ENCODE measurements at regions not wholly inside any gene's neighbourhood (a gene's known extent, or its start where the extent isn't known, plus 50 kb on each side); places are given as distances from the start of the nearest gene placed in this dataset.
"Not testable (repeated sequence)": the region's sequence is repeated elsewhere in the genome, so short reads cannot be mapped to it uniquely, and the experiment has no call there.

GRCh38 chr1:220432408-220432807, 95.5 kb upstream of the MARK1 start:
- ChIA-PET CTCF (interaction anchor here (1.2 kb wide), 1 partner anchor 48 kb away, joined by 4 read pairs; no protein-coding TSS in a partner anchor), POLR2A (no interaction called here)
- Mint-ChIP-seq H3K36me3 (ENCODE audit: low read depth) (no peaks in the 10 kb centered on the region), H3K27me3 (peaks cover 4% of the 10 kb centered on the region), H3K27ac (no peak overlapping the region), H3K9me3 (no peaks in the 10 kb centered on the region), H3K4me3 (no peak overlapping the region), H3K4me1 (no peaks in the 10 kb centered on the region)
- no peak for DNase-seq

- ChIA-PET CTCF (interaction anchor here (1.2 kb wide), 1 partner anchor 48 kb away, joined by 4 read pairs; no protein-coding TSS in a partner anchor), POLR2A (no interaction called here)
- no peaks in the 10 kb centered on the region for H3K9me3 Mint-ChIP-seq
- H3K4me3 Mint-ChIP-seq = no peak overlapping the region
- H3K36me3 Mint-ChIP-seq (ENCODE audit: low read depth) = no peaks in the 10 kb centered on the region
- no peak for DNase-seq
- no peak overlapping the region for H3K27ac Mint-ChIP-seq
- H3K4me1 Mint-ChIP-seq = no peaks in the 10 kb centered on the region
- H3K27me3 Mint-ChIP-seq = peaks cover 4% of the 10 kb centered on the region
These were observed 96.2 kb upstream of the MARK1 start for GRCh38 chr1:220431554-220432239.

GRCh38 chr1:220430586-220430985, 97.3 kb upstream of the MARK1 start:
- H3K27me3 Mint-ChIP-seq = peaks cover 4% of the 10 kb centered on the region
- CTCF ChIA-PET = no interaction called here
- no peak for DNase-seq
- H3K9me3 Mint-ChIP-seq = no peaks in the 10 kb centered on the region
- H3K27ac Mint-ChIP-seq = no peak overlapping the region
- POLR2A ChIA-PET = no interaction called here
- no peak overlapping the region for H3K4me3 Mint-ChIP-seq
- H3K36me3 Mint-ChIP-seq (ENCODE audit: low read depth) = no peaks in the 10 kb centered on the region
- peaks cover 5% of the 10 kb centered on the region for H3K4me1 Mint-ChIP-seq

DNA sequence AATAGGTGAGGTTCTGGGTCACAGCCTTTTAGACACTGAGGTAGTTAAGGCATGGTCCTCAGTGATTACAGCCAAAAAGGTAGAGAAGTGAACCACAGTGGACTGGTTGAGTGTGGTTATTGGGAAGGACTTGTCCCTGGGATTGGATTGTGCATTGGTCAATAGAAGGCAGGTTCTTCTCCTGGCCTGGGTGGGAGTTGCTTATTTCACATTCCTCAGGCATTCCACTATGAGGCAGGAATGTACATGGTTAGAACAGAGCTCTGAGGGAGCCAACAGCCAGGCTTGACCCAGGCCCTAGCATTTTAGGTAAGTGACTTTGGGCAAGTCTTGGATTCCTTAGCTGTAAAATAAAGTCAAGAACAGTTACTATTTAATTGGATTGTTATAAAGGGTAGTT, 97.9 kb upstream of the MARK1 start:
- ChIA-PET CTCF (no interaction called here), POLR2A (no interaction called here)
- no peak for DNase-seq
- peaks cover 5% of the 10 kb centered on the region for H3K4me1 Mint-ChIP-seq
- H3K9me3 Mint-ChIP-seq = no peaks in the 10 kb centered on the region
- no peak overlapping the region for H3K27ac Mint-ChIP-seq
- H3K27me3 Mint-ChIP-seq = peaks cover 4% of the 10 kb centered on the region
- no peaks in the 10 kb centered on the region for H3K36me3 Mint-ChIP-seq (ENCODE audit: low read depth)
- no peak overlapping the region for H3K4me3 Mint-ChIP-seq

- POLR2A ChIA-PET = no interaction called here
- no peak overlapping the region for H3K4me3 Mint-ChIP-seq
- CTCF ChIA-PET = no interaction called here
- no peaks in the 10 kb centered on the region for H3K36me3 Mint-ChIP-seq (ENCODE audit: low read depth)
- H3K27me3 Mint-ChIP-seq = peaks cover 7% of the 10 kb centered on the region
- no peak overlapping the region for H3K27ac Mint-ChIP-seq
- peaks cover 5% of the 10 kb centered on the region for H3K4me1 Mint-ChIP-seq
- no peak for DNase-seq
- H3K9me3 Mint-ChIP-seq = no peaks in the 10 kb centered on the region
These were observed 100.9 kb upstream of the MARK1 start for GRCh38 chr1:220426989-220427388.

GRCh38 chr1:220425852-220426251, 102.1 kb upstream of the MARK1 start:
- CTCF ChIA-PET = no interaction called here
- POLR2A ChIA-PET = no interaction called here
- Mint-ChIP-seq H3K9me3 (no peaks in the 10 kb centered on the region), H3K36me3 (ENCODE audit: low read depth) (no peaks in the 10 kb centered on the region), H3K4me1 (peaks cover 5% of the 10 kb centered on the region), H3K4me3 (no peak overlapping the region), H3K27ac (no peak overlapping the region), H3K27me3 (peaks cover 9% of the 10 kb centered on the region)
- DNase-seq = no peak

GRCh38 chr1:220421508-220421907, 106.4 kb upstream of the MARK1 start:
- no peak overlapping the region for H3K4me3 Mint-ChIP-seq
- H3K27ac Mint-ChIP-seq = no peak overlapping the region
- POLR2A ChIA-PET = no interaction called here
- no peak for DNase-seq
- peaks cover 7% of the 10 kb centered on the region for H3K27me3 Mint-ChIP-seq
- H3K36me3 Mint-ChIP-seq (ENCODE audit: low read depth) = no peaks in the 10 kb centered on the region
- H3K4me1 Mint-ChIP-seq = peaks cover 5% of the 10 kb centered on the region
- H3K9me3 Mint-ChIP-seq = no peaks in the 10 kb centered on the region
- CTCF ChIA-PET = no interaction called here

DNA sequence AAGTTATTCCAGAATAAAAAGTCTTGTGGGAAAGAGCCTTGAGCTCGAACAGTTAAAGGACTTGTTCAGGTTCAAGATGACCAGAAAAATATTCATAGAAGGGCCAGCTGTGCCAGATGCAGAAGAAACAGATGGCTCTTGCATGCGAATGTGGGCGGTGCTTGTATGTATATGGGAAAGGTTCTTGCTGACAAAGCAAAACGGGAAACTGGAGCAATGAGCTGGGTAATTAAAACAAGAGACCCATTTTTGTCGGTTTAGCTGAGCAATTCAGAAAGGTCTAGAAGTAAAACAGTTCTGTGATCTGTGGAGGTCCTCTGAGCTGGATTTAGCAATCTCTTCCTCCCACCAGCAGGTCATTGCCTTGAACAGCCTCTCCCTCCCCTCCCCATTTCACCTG, 107.2 kb upstream of the MARK1 start:
- DNase-seq = no peak
- ChIA-PET CTCF (no interaction called here), POLR2A (no interaction called here)
- no peaks in the 10 kb centered on the region for H3K4me1 Mint-ChIP-seq
- no peak overlapping the region for H3K4me3 Mint-ChIP-seq
- no peaks in the 10 kb centered on the region for H3K36me3 Mint-ChIP-seq (ENCODE audit: low read depth)
- H3K27ac Mint-ChIP-seq = no peak overlapping the region
- H3K27me3 Mint-ChIP-seq = peaks cover 7% of the 10 kb centered on the region
- H3K9me3 Mint-ChIP-seq = no peaks in the 10 kb centered on the region

DNA sequence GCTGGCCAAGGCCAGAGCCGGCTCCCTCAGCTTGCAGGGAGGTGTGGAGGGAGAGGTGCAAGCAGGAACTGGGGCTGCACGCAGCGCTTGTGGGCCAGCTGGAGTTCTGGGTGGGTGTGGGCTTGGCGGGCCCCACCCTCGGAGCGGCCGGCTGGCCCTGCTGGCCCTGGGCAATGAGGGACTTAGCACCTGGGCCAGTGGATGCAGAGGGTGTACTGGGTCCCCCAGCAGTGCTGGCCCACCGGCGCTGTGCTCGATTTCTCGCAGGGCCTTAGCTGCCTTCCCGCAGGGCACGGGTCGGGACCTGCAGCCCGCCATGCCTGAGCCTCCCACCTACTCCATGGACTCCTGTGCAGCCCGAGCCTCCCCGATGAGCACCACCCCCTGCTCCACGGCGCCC, 115.6 kb upstream of the MARK1 start:
- H3K27ac Mint-ChIP-seq; H3K36me3 Mint-ChIP-seq (ENCODE audit: low read depth); POLR2A ChIA-PET; H3K4me3 Mint-ChIP-seq; CTCF ChIA-PET; DNase-seq; H3K9me3 Mint-ChIP-seq; H3K27me3 Mint-ChIP-seq; H3K4me1 Mint-ChIP-seq: not testable (repeated sequence)

DNA sequence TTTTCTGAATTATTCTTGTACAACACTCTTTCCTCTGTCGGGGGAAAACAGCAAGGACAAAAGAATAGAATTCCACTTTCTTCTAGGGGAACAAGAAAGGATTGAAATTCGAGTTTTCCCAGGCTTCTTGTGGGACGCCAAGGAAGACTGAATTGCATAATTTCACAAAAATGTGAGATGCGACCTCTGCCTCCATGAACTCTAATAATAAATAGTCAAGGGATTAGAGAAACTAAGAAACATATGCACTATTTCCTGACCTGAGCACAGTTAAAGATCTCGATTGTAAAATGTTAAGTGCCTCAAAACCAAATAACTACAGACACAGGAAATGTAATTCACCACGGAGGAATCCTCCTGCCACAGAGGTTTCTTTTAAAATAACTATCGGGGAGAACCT, 117.3 kb upstream of the MARK1 start:
- H3K9me3 Mint-ChIP-seq = no peaks in the 10 kb centered on the region
- POLR2A ChIA-PET = no interaction called here

DNA sequence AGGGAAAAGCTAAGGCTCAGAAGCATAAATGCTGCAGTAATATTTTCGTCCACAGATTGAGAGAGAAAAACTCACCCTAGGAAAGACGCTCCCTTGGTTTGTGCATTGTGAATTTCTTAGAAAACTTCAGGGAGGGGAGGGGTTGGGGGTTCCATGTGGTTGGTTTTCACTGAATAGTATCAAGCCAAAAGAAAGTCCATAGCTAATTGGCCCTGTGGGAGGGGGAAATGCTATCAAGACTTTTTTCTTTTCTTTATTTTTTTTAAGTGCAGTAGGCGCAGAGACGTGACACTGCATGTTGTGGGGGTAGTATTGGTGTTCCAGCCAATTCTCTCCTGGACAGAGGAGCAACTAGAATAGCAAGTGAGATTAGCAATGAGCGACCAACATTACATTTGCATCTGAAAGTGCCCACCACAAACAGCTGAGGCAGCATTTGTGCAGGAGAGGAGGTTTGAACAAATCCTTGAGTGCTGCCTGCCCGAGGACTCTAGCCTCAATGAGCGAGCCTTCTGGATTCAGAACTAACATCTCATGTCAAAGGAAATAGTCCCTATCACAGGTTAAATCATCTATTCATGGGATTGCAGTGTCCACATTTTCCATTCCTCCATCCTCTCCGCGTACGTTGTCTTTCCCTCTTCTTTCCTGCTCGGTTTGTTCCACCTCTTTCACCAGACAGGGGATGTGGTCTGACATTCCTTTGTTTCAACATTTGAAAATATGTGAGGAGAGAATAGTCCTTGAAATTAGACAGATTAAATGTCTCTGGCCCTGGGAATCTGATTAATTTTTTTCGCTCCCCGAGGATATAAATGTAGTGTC, 118.0 kb upstream of the MARK1 start:
- no peak overlapping the region for H3K27ac Mint-ChIP-seq
- H3K4me3 Mint-ChIP-seq = no peak overlapping the region
- no peaks in the 10 kb centered on the region for H3K9me3 Mint-ChIP-seq
- no peak for DNase-seq
- POLR2A ChIA-PET = no interaction called here
- peaks cover 11% of the 10 kb centered on the region for H3K27me3 Mint-ChIP-seq
- no peaks in the 10 kb centered on the region for H3K36me3 Mint-ChIP-seq (ENCODE audit: low read depth)
- no peaks in the 10 kb centered on the region for H3K4me1 Mint-ChIP-seq
- CTCF ChIA-PET = no interaction called here

More for the DNA sequence above, 117.3 kb upstream of the MARK1 start:
- Mint-ChIP-seq H3K4me3 (no peak overlapping the region), H3K4me1 (no peaks in the 10 kb centered on the region), H3K36me3 (ENCODE audit: low read depth) (no peaks in the 10 kb centered on the region), H3K27ac (no peak overlapping the region), H3K27me3 (peaks cover 11% of the 10 kb centered on the region)
- CTCF ChIA-PET = no interaction called here
- DNase-seq = no peak

DNA sequence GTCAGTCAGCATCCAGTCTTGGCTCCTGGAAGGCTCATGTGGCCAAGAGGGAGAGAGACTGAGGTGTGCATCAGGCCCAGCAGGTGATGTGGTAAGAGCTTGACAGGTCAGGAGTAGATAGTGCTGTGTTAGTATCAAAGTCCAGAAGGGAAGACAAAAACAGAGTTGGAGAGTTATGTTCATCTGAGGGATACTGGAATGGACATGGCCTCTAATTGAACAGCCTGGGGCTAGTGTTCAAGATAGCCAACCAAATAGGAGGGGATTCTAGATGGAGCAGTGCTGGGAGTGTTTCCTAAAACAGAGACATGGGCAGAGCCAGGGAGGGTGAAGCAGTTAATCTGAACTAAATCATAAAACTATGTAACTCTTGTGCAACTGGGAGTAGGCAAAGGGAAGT, 120.7 kb upstream of the MARK1 start:
- ChIA-PET CTCF (no interaction called here), POLR2A (no interaction called here)
- H3K4me1 Mint-ChIP-seq = no peaks in the 10 kb centered on the region
- H3K4me3 Mint-ChIP-seq = no peak overlapping the region
- H3K27ac Mint-ChIP-seq = no peak overlapping the region
- H3K27me3 Mint-ChIP-seq = peaks cover 17% of the 10 kb centered on the region
- no peak for DNase-seq
- H3K9me3 Mint-ChIP-seq = no peaks in the 10 kb centered on the region
- H3K36me3 Mint-ChIP-seq (ENCODE audit: low read depth) = no peaks in the 10 kb centered on the region

DNA sequence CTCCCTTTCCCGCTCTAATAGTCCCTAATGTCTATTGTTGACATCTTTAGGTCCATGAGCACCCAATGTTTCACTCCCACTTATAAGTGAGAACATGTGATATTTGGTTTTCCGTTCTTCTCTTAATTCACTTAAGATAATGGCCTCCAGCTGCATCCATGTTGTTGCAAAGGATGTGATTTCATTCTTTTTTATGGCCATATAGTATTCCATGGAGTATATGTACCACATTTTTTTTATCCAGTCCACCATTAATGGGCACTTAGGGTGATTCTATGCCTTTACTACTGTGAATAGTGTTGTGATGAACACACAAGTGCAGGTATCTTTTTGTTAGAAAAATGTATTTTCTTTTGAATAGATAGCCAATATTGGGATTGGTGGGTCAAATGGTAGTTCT, 126.0 kb upstream of the RAB3GAP2 start:
- peaks cover 14% of the 10 kb centered on the region for H3K27me3 Mint-ChIP-seq
- H3K36me3 Mint-ChIP-seq (ENCODE audit: low read depth) = no peaks in the 10 kb centered on the region
- no peak for DNase-seq
- POLR2A ChIA-PET = no interaction called here
- no peak overlapping the region for H3K4me3 Mint-ChIP-seq
- no peak overlapping the region for H3K27ac Mint-ChIP-seq
- CTCF ChIA-PET = no interaction called here
- no peaks in the 10 kb centered on the region for H3K9me3 Mint-ChIP-seq
- no peaks in the 10 kb centered on the region for H3K4me1 Mint-ChIP-seq

GRCh38 chr1:220391491-220391890, 119.2 kb upstream of the RAB3GAP2 start:
- DNase-seq = no peak
- ChIA-PET CTCF (no interaction called here), POLR2A (no interaction called here)
- H3K27ac Mint-ChIP-seq = no peak overlapping the region
- no peaks in the 10 kb centered on the region for H3K36me3 Mint-ChIP-seq (ENCODE audit: low read depth)
- peaks cover 7% of the 10 kb centered on the region for H3K27me3 Mint-ChIP-seq
- no peak overlapping the region for H3K4me3 Mint-ChIP-seq
- H3K9me3 Mint-ChIP-seq = no peaks in the 10 kb centered on the region
- H3K4me1 Mint-ChIP-seq = no peaks in the 10 kb centered on the region

Measured in activated CD4-positive, alpha-beta memory T cell treated with anti-CD3 and anti-CD28 coated beads, Interleukin-2, amount 10 ng/mL, durations not matched to agents 7 days and 5 days (primary cell).